ENCODE measurements at regions not wholly inside any gene's neighbourhood (a gene's known extent, or its start where the extent isn't known, plus 50 kb on each side); places are given as distances from the start of the nearest gene placed in this dataset.

DNA sequence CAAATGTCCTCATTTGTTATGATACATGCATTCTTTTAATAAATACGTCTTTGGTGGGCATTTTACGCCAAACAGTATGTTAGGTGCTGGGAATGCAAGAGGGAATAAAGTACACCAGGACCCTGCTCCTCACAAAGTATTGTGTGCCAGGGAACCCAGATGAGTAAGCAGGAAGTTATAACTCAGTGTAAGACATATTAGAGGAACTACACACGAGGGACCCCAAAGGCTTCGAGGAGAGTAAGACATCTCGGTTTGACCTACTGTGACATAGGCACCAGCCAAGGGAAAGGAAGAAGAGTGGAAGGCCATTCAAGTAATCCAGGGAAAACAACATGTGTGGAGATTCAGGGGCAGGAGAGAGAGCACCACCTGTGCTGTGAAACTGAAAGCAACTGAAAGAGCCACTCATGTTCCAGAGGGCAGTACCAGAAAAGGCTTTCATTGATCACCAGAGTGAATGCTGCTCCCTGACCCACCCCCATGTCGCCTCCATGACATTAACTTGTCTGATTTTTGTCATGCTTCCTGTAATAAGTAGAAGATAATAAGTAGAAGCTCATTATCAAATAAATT lies 542.5 kb upstream of the PKN2 start:
- Histone ChIP-seq H3K9me3 (no peaks in the 10 kb centered on the region), H3K4me1 (no peaks in the 10 kb centered on the region), H3K4me3 (no peak overlapping the region), H3K27ac (no peak overlapping the region), H3K36me3 (no peaks in the 10 kb centered on the region), H3K27me3 (no peaks in the 10 kb centered on the region)
- TF ChIP-seq POLR2AphosphoS5 (IDR thresholded peaks at IDR 0.05; ENCODE audit: insufficient read depth in 1 of 2, low read depth in 1 of 2) = no peak
- TF ChIP-seq POLR2A (IDR thresholded peaks at IDR 0.05) = no peak
- TF ChIP-seq, protein P1, sequence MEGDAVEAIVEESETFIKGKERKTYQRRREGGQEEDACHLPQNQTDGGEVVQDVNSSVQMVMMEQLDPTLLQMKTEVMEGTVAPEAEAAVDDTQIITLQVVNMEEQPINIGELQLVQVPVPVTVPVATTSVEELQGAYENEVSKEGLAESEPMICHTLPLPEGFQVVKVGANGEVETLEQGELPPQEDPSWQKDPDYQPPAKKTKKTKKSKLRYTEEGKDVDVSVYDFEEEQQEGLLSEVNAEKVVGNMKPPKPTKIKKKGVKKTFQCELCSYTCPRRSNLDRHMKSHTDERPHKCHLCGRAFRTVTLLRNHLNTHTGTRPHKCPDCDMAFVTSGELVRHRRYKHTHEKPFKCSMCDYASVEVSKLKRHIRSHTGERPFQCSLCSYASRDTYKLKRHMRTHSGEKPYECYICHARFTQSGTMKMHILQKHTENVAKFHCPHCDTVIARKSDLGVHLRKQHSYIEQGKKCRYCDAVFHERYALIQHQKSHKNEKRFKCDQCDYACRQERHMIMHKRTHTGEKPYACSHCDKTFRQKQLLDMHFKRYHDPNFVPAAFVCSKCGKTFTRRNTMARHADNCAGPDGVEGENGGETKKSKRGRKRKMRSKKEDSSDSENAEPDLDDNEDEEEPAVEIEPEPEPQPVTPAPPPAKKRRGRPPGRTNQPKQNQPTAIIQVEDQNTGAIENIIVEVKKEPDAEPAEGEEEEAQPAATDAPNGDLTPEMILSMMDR (IDR thresholded peaks at IDR 0.05) = no peak
- DNase-seq (ENCODE audit: extremely low spot score in 2 of 2) = no peak
- intact Hi-C loops (cut with DNase I) = no loop called here

DNA sequence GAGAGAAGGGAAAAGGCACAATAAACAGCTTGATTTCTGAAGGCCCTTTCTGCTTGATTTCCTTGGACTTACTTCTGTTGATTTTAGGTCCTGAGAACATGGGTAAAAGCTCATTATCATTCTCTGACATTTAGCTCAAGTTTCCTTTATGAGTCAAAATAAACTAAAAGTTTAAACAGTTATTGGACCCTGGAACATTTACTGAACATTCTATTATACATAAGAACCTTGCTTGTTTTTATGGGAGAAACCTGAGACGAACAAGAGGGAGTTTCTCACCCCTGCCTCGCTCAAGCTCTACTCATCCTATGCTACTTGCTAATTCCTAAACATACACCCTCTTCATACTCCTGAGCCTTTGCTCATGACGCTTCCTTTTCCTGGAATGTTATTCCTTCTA lies 538.3 kb upstream of the PKN2 start:
- TF ChIP-seq, protein P1 (IDR thresholded peaks at IDR 0.05) = no peak
- TF ChIP-seq POLR2A (IDR thresholded peaks at IDR 0.05) (no peak), POLR2AphosphoS5 (IDR thresholded peaks at IDR 0.05; ENCODE audit: insufficient read depth in 1 of 2, low read depth in 1 of 2) (no peak)
- no peaks in the 10 kb centered on the region for H3K4me1 ChIP-seq
- H3K27me3 ChIP-seq = no peaks in the 10 kb centered on the region
- H3K36me3 ChIP-seq = no peaks in the 10 kb centered on the region
- no peak overlapping the region for H3K4me3 ChIP-seq
- DNase-seq (ENCODE audit: extremely low spot score in 2 of 2) = no peak
- no peak overlapping the region for H3K27ac ChIP-seq
- H3K9me3 ChIP-seq = no peaks in the 10 kb centered on the region
- intact Hi-C loops (cut with DNase I) = no loop called here

DNA sequence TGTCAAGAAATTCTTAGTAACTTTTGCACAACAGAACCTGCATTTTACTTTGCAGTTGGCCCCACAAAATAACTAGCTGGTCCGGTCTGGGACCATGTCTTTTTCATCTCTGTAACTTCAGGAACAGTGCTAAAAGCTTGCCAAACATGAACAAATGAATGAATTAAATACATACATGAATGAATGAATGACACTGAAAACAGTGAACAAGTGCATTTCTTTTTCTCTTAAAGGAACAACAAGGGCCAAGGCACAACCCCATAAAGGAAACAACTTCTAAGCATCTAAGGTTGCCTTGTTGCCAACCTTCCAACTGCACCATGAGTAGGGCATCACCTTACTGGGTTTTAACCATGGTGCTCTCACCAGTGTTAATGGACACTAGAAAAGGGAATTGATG lies 534.4 kb upstream of the PKN2 start:
- Histone ChIP-seq H3K4me3 (no peak overlapping the region), H3K27ac (no peak overlapping the region), H3K9me3 (no peaks in the 10 kb centered on the region), H3K4me1 (no peaks in the 10 kb centered on the region), H3K36me3 (no peaks in the 10 kb centered on the region), H3K27me3 (no peaks in the 10 kb centered on the region)
- TF ChIP-seq POLR2AphosphoS5 (IDR thresholded peaks at IDR 0.05; ENCODE audit: insufficient read depth in 1 of 2, low read depth in 1 of 2) = no peak
- TF ChIP-seq POLR2A (IDR thresholded peaks at IDR 0.05) = no peak
- TF ChIP-seq, protein P1 (IDR thresholded peaks at IDR 0.05) = no peak
- DNase-seq (ENCODE audit: extremely low spot score in 2 of 2) = no peak
- intact Hi-C loops (cut with DNase I) = no loop called here

DNA sequence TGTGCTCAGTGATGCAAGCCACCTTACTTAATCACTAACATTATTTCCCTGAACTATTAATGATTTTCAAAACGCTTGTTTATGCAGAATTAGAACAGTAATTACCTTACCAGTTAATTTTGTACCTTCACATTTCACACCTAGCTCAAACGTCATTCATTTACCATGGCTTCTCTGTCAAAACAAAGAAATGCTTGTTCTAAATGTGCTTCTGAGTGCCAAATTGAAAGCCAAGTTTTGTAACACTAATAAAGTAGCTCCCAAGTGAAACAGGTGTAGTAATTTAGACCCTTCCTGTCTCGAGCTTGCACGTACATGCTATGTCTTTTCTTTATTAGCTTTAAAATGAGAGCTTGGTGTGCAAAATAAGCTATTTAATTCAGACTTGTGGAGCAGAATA lies 533.7 kb upstream of the PKN2 start:
- intact Hi-C loops (cut with DNase I) = no loop called here
- Histone ChIP-seq H3K4me3 (no peak overlapping the region), H3K27me3 (no peaks in the 10 kb centered on the region), H3K9me3 (no peaks in the 10 kb centered on the region), H3K27ac (no peak overlapping the region), H3K4me1 (no peaks in the 10 kb centered on the region), H3K36me3 (no peaks in the 10 kb centered on the region)
- no peak for DNase-seq (ENCODE audit: extremely low spot score in 2 of 2)
- TF ChIP-seq, protein P1 (IDR thresholded peaks at IDR 0.05) = no peak
- no peak for TF ChIP-seq POLR2AphosphoS5 (IDR thresholded peaks at IDR 0.05; ENCODE audit: insufficient read depth in 1 of 2, low read depth in 1 of 2)
- TF ChIP-seq POLR2A (IDR thresholded peaks at IDR 0.05) = no peak

DNA sequence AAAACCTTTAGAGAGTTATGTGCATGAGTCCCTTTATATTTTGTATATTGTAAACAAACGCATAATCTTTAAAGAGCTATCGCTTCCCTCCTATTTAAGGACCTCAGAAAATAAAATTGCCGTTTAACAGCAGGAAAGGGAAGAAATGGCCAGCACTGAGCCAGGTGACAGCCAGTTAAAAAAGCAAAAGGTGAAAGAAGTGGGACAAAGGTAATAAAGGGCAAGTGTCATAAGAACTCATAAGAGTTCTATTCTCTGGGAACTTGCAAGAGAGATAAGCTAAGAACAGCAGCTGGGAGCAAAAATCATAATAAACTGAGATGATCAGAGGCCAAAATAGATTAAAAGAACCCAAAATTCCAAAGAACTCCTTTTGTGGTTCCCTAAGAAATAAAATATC lies 520.9 kb upstream of the PKN2 start:
- TF ChIP-seq POLR2A (IDR thresholded peaks at IDR 0.05) (no peak), POLR2AphosphoS5 (IDR thresholded peaks at IDR 0.05; ENCODE audit: insufficient read depth in 1 of 2, low read depth in 1 of 2) (no peak)
- TF ChIP-seq, protein P1 (IDR thresholded peaks at IDR 0.05) = no peak
- Histone ChIP-seq H3K27ac (no peak overlapping the region), H3K4me1 (no peaks in the 10 kb centered on the region), H3K9me3 (no peaks in the 10 kb centered on the region), H3K4me3 (no peak overlapping the region), H3K27me3 (no peaks in the 10 kb centered on the region), H3K36me3 (no peaks in the 10 kb centered on the region)
- DNase-seq (ENCODE audit: extremely low spot score in 2 of 2) = no peak
- intact Hi-C loops (cut with DNase I) = no loop called here
